ENCODE measurements at regions not wholly inside any gene's neighbourhood (a gene's known extent, or its start where the extent isn't known, plus 50 kb on each side); places are given as distances from the start of the nearest gene placed in this dataset.
"Not testable (repeated sequence)": the region's sequence is repeated elsewhere in the genome, so short reads cannot be mapped to it uniquely, and the experiment has no call there.

DNA sequence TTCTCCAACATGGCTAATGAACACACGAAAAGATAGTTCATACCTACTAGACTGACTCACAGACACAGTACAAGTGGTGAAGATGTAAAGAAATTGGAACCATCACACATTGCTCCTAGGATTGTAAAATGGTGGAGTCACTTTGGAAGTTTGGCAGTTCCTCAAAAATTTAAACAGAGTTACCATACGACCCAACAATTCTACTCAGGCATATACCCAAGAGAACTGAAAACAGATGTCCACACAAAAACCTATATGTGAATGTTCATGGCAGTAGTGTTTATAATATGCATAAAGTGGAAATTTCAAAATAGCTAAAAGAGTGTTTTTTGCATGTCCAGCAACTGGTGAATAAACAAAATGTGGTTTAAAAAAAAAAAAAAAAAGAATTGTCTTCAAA lies 332.6 kb downstream of the PLPP3 start:
- TF ChIP-seq, protein P1, sequence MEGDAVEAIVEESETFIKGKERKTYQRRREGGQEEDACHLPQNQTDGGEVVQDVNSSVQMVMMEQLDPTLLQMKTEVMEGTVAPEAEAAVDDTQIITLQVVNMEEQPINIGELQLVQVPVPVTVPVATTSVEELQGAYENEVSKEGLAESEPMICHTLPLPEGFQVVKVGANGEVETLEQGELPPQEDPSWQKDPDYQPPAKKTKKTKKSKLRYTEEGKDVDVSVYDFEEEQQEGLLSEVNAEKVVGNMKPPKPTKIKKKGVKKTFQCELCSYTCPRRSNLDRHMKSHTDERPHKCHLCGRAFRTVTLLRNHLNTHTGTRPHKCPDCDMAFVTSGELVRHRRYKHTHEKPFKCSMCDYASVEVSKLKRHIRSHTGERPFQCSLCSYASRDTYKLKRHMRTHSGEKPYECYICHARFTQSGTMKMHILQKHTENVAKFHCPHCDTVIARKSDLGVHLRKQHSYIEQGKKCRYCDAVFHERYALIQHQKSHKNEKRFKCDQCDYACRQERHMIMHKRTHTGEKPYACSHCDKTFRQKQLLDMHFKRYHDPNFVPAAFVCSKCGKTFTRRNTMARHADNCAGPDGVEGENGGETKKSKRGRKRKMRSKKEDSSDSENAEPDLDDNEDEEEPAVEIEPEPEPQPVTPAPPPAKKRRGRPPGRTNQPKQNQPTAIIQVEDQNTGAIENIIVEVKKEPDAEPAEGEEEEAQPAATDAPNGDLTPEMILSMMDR (IDR thresholded peaks at IDR 0.05; ENCODE audit: low read length) = not testable (repeated sequence)
- TF ChIP-seq EZH2 (IDR thresholded peaks at IDR 0.05; ENCODE audit: borderline replicate concordance, low read length) = not testable (repeated sequence)
